NCI-H1436 treated with DMSO at 0.1 percent for 48 hours (cell line): ENCODE measurements at regions not wholly inside any gene's neighbourhood (a gene's known extent, or its start where the extent isn't known, plus 50 kb on each side); places are given as distances from the start of the nearest gene placed in this dataset.
"Not testable (repeated sequence)": the region's sequence is repeated elsewhere in the genome, so short reads cannot be mapped to it uniquely, and the experiment has no call there.

Experiments
- DNase-seq: peaks from one replicate; lab custom pipeline; 2025; lab: John Stamatoyannopoulos, UW

DNA sequence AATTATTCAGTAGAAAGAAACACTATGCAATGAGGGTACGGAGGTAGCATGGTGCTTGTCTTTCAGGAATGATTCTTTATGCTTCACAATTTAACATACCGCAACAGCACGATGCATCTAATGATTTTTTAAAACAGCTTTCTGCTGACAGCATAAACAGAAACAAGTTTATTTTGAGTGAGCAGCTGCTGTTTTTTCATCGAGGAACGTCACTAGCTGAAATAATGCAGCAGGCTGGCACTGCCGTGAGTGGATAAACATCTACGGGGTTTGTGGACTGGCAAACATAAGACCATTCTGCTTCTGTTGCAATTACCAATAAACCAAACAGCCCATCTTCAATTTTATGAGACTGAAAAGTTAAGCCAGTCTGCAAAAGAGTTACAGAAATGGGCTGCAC lies 871.8 kb downstream of the RPS29 start:
- DNase-seq: no peak

GRCh38 chr14:48710133-48710532 lies 876.0 kb downstream of the RPS29 start:
- no peak for DNase-seq

DNA sequence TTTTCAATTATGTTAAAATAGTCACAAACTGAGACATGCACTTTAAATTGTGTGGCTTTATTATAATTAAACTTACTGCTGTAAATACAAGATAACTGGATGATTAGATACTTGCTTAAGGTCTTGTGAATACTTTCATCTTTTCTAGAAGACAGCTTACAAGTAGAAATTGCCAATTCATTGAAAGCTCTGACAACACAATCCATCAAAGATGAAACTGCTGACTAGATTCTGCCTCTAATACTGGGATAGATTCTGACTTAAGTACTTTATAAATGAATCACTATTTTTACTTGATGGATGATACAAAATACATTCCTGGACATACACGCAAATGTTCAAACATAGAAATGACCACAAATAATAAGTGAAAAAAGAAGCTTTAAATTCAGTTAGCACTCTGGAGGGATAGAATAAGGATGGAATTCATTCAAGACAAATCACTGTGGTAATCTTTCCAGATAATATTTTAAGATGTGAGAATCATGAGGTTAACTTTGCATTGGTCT lies 876.8 kb downstream of the RPS29 start:
- DNase-seq: no peak

GRCh38 chr14:48704639-48705038 lies 881.5 kb downstream of the RPS29 start:
- DNase-seq: no peak

- DNase-seq: no peak
Observed at GRCh38 chr14:48703728-48704467, 882.3 kb downstream of the RPS29 start.

GRCh38 chr14:48697362-48697761 lies 888.8 kb downstream of the RPS29 start:
- not testable (repeated sequence) for DNase-seq

- DNase-seq: no peak
Observed at GRCh38 chr14:48693793-48694192, 892.4 kb downstream of the RPS29 start.

GRCh38 chr14:48690349-48690748 lies 895.8 kb downstream of the RPS29 start:
- no peak for DNase-seq

DNA sequence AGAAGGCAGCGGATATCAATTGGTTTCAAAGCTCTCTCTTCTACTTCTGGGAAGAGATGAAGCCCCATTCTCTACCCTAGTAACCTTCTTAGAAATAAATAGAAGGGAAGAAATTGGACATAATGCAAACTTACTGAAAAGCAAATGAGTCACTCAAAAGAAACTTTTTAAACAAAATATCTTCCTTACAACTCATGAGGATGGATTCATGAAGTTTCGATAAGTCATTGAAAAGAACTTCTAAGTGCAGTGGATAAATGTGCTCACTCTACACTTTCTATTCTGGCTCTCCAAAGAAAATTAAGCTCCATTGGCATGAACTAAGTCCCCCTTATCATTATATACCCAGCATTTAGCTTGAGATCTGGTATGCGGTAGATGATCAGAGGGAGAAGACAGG lies 899.5 kb downstream of the RPS29 start:
- DNase-seq: no peak

DNA sequence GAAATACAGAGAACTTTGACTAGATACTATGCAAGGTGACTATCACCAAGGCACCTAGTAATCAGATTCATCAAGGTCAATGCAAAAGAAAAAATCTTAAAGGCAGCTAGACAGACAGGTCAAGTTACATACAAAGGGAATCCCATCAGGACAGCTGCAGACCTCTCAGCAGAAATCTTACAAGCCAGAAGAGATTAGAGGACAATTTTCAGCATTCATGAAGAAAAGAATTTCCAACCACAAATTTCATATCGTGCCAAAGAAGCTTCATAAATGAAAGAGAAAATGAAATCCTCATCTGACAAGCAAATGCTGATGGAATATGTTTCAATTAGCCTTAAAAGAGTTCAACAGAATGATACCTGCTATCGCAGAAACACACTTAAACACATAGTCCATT lies 913.7 kb downstream of the RPS29 start:
- DNase-seq: no peak

DNA sequence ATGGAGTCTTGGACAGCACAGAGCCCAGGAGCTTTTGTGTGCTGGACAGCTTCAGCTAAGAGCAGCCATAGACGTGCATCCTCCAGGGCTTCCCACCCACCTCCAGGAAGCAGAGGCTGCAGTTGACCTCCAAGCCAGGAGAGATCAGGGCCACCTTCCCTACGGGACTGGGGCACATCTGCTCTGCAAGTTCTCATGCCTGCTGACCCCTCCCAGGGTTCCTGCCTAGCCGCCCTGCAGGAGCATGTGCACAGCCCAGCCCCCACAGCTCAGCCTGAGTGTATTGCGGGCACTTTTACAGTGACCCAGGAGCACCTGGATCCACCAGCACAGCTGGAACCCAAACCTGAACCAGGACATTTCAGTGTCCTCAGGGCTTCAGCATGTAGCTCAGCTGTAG lies 915.2 kb downstream of the RPS29 start:
- no peak for DNase-seq

DNA sequence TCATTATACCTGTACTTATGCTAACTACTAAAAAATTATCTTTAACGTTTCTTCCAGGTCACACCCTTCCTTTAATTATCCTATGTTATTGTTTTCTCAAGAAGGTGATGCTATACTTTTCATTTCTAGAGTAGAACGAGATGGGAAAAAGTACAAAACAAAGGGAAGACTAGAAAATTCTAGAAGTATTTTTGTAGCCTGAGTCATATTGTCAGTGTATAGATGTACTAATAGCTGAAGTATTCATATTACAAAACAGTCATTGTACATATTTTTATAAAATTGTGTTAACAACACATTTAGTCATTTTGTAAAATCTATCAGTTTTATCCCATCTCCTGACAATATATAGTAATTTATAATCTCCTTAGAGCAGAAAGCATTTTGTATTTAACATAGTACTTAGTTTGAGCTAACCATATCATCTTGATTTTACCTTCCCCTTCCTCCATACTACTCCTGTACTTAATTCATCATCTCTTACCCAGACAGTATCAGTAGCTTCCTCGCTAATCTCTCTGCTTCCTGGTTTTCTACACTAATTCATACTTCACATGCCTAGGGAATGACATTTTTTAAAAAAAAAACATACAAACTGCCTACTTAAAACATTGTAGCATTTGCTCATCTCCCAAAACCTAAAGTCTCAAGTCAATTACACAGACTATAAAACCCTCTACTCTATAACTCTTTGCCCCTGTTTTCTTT lies 920.9 kb downstream of the RPS29 start:
- DNase-seq: no peak

GRCh38 chr14:48643241-48643640 lies 942.9 kb downstream of the RPS29 start:
- no peak for DNase-seq

- DNase-seq: no peak
Observed at GRCh38 chr14:48628870-48629269, 953.5 kb upstream of the MDGA2 start.

- no peak for DNase-seq
Observed at GRCh38 chr14:48622980-48623379, 947.6 kb upstream of the MDGA2 start.

- DNase-seq: no peak
Observed at GRCh38 chr14:48618057-48618456, 942.7 kb upstream of the MDGA2 start.

DNA sequence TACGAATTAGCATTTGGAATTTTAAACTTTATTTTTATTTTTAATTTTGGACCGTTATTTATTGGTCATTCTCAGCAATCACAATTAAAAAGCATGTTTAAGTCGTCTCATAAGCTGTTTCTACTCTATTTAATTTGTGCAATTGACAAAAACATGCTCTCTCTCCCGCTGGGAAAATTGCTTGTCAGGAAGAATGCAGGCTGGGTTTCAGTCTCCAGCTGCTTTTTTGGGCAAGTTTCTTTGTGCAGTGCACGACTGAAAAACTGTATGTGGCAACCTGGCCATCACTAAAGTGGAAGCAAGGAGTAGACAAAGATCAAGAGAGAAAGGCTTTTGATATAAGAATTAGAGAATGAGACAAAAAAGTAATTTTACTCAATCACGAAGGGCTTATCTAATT lies 941.5 kb upstream of the MDGA2 start:
- no peak for DNase-seq

GRCh38 chr14:48615618-48616017 lies 940.2 kb upstream of the MDGA2 start:
- no peak for DNase-seq

DNA sequence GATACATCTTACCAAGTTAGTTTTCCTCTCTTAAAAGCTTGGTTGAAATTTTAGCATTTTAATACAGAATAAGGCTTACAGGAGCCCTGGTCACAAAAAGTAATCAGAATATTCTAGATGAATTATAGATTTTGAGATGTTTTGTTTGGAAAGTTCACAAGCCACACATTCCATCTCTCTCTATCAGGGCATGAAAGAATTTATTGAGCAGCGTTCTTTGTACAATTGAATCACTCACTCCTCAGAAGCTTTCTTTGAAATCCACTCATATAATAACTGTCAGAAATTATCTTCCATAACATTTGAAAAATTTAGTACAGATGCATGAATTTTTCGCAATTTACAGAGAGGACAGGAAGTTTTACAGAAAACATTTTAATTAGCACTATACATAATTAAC lies 938.6 kb upstream of the MDGA2 start:
- DNase-seq: no peak

DNA sequence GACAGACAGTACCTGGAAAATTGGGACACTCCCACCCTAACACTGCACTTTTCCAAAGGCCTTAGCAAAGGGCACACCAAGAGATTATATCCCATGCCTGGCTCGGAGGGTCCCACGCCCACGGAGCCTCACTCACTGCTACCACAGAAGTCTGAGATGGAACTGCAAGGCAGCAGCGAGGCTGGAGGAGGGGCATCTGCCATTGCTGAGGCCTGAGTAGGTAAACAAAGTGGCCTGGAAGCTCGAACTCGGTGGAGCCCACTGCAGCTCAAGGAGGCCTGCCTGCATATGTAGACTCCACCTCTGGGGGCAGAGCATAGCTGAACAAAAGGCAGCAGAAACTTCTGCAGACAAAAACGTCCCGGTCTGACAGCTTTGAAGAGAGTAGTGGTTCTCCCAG lies 931.6 kb upstream of the MDGA2 start:
- not testable (repeated sequence) for DNase-seq

DNA sequence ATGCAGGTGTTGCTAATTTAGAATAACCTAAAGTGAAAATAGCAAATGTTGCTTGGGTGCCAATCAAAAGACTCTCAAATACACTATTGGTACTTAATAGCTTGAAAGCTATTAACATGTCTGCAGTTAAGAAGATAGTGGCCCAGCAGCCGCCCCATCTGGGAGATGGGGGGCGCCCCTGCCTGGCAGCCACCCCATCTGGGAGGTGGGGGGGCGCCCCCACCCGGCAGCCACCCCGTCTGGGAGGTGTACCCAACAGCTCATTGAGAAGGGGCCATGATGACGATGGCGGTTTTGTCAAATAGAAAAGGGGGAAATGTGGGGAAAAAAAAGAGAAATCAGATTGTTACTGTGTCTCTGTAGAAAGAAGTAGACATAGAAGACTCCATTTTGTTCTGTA lies 923.1 kb upstream of the MDGA2 start:
- no peak for DNase-seq

DNA sequence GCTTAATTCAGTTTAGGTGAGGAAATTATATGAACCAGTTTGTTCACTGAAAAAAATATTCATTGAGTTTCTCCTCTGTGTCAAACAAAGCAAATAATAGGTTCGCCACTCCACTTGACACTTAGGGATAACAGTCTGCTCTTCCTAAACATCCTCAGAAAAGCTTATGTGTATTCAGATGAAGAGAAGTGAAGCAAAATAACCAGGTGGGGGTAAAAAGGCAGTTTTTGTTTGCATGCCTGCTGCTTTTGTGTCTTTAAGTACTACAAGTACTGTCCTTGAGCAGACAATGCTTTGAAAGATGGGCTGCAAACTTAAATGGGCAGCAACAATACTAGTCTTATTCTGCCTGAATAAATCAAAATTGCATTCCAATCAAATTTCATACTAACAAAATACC lies 910.7 kb upstream of the MDGA2 start:
- DNase-seq: no peak

- no peak for DNase-seq
Observed at GRCh38 chr14:48584031-48584430, 908.6 kb upstream of the MDGA2 start.

DNA sequence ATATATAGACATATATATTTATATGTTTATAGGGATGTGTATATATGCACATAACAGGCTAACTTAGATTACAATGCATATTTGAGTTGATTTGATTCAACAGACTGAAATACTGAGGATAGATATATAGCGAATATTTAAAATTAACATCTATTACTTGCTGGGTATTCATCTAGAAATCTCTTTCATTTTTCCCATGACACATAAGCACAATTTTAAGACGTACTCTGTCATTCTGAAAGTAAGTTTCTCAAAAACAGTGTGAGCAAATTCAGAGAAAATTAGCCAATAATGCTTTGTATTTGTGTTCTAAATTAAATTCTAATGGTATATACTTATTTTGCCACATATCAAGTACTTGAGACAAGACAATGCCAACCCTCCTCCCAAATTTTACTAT lies 907.5 kb upstream of the MDGA2 start:
- no peak for DNase-seq
